ENCODE measurements at regions not wholly inside any gene's neighbourhood (a gene's known extent, or its start where the extent isn't known, plus 50 kb on each side); places are given as distances from the start of the nearest gene placed in this dataset.

- Histone ChIP-seq H3K36me3 (ENCODE audit: control insufficient read depth, insufficient read depth, low read length) (no peaks in the 10 kb centered on the region), H3K27ac (ENCODE audit: low read length) (no peak overlapping the region), H3K4me1 (ENCODE audit: control insufficient read depth, insufficient read depth, low read length) (no peaks in the 10 kb centered on the region), H3K4me3 (ENCODE audit: low read depth in 2 of 2, low read length in 2 of 2) (no peak overlapping the region), H3K9me3 (ENCODE audit: control insufficient read depth, insufficient read depth, low read depth, low read length) (no peaks in the 10 kb centered on the region), H3K27me3 (ENCODE audit: control insufficient read depth, insufficient read depth, low read length) (no peaks in the 10 kb centered on the region)
- CTCF ChIA-PET, result no interaction called here
- TF ChIP-seq CTCF (IDR thresholded peaks at IDR 0.05) (no peak), TCF7L2 (IDR thresholded peaks at IDR 0.05; ENCODE audit: low read depth, low read length) (no peak), SIN3A (IDR thresholded peaks at IDR 0.05; ENCODE audit: borderline replicate concordance, insufficient read depth, low read depth, low read length) (no peak)
- TF ChIP-seq, protein P1, sequence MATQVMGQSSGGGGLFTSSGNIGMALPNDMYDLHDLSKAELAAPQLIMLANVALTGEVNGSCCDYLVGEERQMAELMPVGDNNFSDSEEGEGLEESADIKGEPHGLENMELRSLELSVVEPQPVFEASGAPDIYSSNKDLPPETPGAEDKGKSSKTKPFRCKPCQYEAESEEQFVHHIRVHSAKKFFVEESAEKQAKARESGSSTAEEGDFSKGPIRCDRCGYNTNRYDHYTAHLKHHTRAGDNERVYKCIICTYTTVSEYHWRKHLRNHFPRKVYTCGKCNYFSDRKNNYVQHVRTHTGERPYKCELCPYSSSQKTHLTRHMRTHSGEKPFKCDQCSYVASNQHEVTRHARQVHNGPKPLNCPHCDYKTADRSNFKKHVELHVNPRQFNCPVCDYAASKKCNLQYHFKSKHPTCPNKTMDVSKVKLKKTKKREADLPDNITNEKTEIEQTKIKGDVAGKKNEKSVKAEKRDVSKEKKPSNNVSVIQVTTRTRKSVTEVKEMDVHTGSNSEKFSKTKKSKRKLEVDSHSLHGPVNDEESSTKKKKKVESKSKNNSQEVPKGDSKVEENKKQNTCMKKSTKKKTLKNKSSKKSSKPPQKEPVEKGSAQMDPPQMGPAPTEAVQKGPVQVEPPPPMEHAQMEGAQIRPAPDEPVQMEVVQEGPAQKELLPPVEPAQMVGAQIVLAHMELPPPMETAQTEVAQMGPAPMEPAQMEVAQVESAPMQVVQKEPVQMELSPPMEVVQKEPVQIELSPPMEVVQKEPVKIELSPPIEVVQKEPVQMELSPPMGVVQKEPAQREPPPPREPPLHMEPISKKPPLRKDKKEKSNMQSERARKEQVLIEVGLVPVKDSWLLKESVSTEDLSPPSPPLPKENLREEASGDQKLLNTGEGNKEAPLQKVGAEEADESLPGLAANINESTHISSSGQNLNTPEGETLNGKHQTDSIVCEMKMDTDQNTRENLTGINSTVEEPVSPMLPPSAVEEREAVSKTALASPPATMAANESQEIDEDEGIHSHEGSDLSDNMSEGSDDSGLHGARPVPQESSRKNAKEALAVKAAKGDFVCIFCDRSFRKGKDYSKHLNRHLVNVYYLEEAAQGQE (IDR thresholded peaks at IDR 0.05; ENCODE audit: insufficient read depth in 1 of 2, low read depth in 2 of 2, low read length in 1 of 2), result no peak
- ATAC-seq (no peak), DNase-seq (ENCODE audit: low read depth, low spot score) (no peak)
- intact Hi-C loops (cut with micrococcal nuclease; ENCODE audit: unreplicated experiment), result no loop called here
- POLR2A ChIA-PET, result no interaction called here
- in situ Hi-C loops (cut with HindIII; ENCODE audit: low pct_unique_long_range_greater_than_20kb, low sequenced_read_pairs), result no loop called here
- BruUV-seq (replicated peaks), result no TSS peak
These were observed 119.2 kb upstream of the BOD1 start for GRCh38 chr5:173735691-173736090.

DNA sequence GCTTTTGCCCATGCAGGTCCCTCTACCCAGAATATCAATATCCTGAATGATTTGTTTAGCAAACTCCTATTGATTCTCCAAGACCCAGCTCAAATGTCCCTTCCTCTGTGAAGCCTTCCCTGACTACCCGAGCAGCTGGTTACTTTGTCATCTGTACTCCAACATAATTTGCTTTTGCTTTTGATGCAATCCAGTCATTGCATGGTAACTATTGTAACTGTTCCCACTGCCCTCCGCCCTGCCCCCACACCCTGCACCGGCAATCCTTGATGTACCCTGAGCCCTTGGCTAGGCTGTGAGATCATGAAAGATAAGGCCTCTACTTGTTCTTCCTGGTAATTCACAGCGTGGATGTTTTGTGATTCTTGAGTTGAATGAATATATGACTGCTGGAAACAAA lies 119.9 kb upstream of the BOD1 start:
- no peak overlapping the region for H3K4me3 ChIP-seq (ENCODE audit: low read depth in 2 of 2, low read length in 2 of 2)
- H3K27me3 ChIP-seq (ENCODE audit: control insufficient read depth, insufficient read depth, low read length), result no peaks in the 10 kb centered on the region
- H3K4me1 ChIP-seq (ENCODE audit: control insufficient read depth, insufficient read depth, low read length), result no peaks in the 10 kb centered on the region
- in situ Hi-C loops (cut with HindIII; ENCODE audit: low pct_unique_long_range_greater_than_20kb, low sequenced_read_pairs) (no loop called here), intact Hi-C loops (cut with micrococcal nuclease; ENCODE audit: unreplicated experiment) (no loop called here)
- no peak for DNase-seq (ENCODE audit: low read depth, low spot score)
- TF ChIP-seq, protein P1 (IDR thresholded peaks at IDR 0.05; ENCODE audit: insufficient read depth in 1 of 2, low read depth in 2 of 2, low read length in 1 of 2), result no peak
- TF ChIP-seq CTCF (IDR thresholded peaks at IDR 0.05) (no peak), TCF7L2 (IDR thresholded peaks at IDR 0.05; ENCODE audit: low read depth, low read length) (no peak), SIN3A (IDR thresholded peaks at IDR 0.05; ENCODE audit: borderline replicate concordance, insufficient read depth, low read depth, low read length) (no peak), POLR2AphosphoS5 (IDR thresholded peaks at IDR 0.05; ENCODE audit: low read depth, low read length) (no peak)
- CTCF ChIA-PET, result no interaction called here
- POLR2A ChIA-PET, result interaction anchor here (0.5 kb wide), 1 partner anchor 31 kb away, joined by 4 read pairs; no protein-coding TSS in a partner anchor
- BruUV-seq (replicated peaks), result no TSS peak
- H3K36me3 ChIP-seq (ENCODE audit: control insufficient read depth, insufficient read depth, low read length), result no peaks in the 10 kb centered on the region
- ATAC-seq, result no peak
- H3K9me3 ChIP-seq (ENCODE audit: control insufficient read depth, insufficient read depth, low read depth, low read length), result no peaks in the 10 kb centered on the region
- no peak overlapping the region for H3K27ac ChIP-seq (ENCODE audit: low read length)
